ENCODE measurements at regions not wholly inside any gene's neighbourhood (a gene's known extent, or its start where the extent isn't known, plus 50 kb on each side); places are given as distances from the start of the nearest gene placed in this dataset.
"Not testable (repeated sequence)": the region's sequence is repeated elsewhere in the genome, so short reads cannot be mapped to it uniquely, and the experiment has no call there.

GRCh38 chr11:25633230-25633629, 698.7 kb upstream of the ANO3 start:
- no peak overlapping the region for H3K4me3 ChIP-seq (ENCODE audit: low read length)
- no peak for TF ChIP-seq CTCF (conservative IDR thresholded peaks at IDR 0.05; ENCODE audit: low read depth, low read length)
- no peak for DNase-seq (ENCODE audit: low read depth)

- not testable (repeated sequence) for H3K4me3 ChIP-seq (ENCODE audit: low read length); DNase-seq (ENCODE audit: low read depth)
Observed at GRCh38 chr11:25649220-25649619, 682.7 kb upstream of the ANO3 start.

GRCh38 chr11:25650319-25650718, 681.6 kb upstream of the ANO3 start:
- H3K4me3 ChIP-seq (ENCODE audit: low read length), result no peak overlapping the region
- no peak for DNase-seq (ENCODE audit: low read depth)
- TF ChIP-seq CTCF (conservative IDR thresholded peaks at IDR 0.05; ENCODE audit: low read depth, low read length), result no peak

GRCh38 chr11:25655636-25656035, 676.3 kb upstream of the ANO3 start:
- DNase-seq (ENCODE audit: low read depth), result peak; percentile 15
- TF ChIP-seq CTCF (conservative IDR thresholded peaks at IDR 0.05; ENCODE audit: low read depth, low read length), result no peak

GRCh38 chr11:25658916-25659315, 673.0 kb upstream of the ANO3 start:
- no peak for DNase-seq (ENCODE audit: low read depth)
- no peak overlapping the region for H3K4me3 ChIP-seq (ENCODE audit: low read length)
- no peak for TF ChIP-seq CTCF (conservative IDR thresholded peaks at IDR 0.05; ENCODE audit: low read depth, low read length)

More at GRCh38 chr11:25655636-25656035, 676.3 kb upstream of the ANO3 start:
- no peak overlapping the region for H3K4me3 ChIP-seq (ENCODE audit: low read length)

GRCh38 chr11:25659706-25660105, 672.2 kb upstream of the ANO3 start:
- TF ChIP-seq CTCF (conservative IDR thresholded peaks at IDR 0.05; ENCODE audit: low read depth, low read length), result no peak

GRCh38 chr11:25667871-25668270, 664.1 kb upstream of the ANO3 start:
- no peak for DNase-seq (ENCODE audit: low read depth)
- TF ChIP-seq CTCF (conservative IDR thresholded peaks at IDR 0.05; ENCODE audit: low read depth, low read length), result no peak
- no peak overlapping the region for H3K4me3 ChIP-seq (ENCODE audit: low read length)

More at GRCh38 chr11:25659706-25660105, 672.2 kb upstream of the ANO3 start:
- no peak overlapping the region for H3K4me3 ChIP-seq (ENCODE audit: low read length)
- DNase-seq (ENCODE audit: low read depth), result no peak

GRCh38 chr11:25691959-25692358, 640.0 kb upstream of the ANO3 start:
- no peak for TF ChIP-seq CTCF (conservative IDR thresholded peaks at IDR 0.05; ENCODE audit: low read depth, low read length)
- no peak for DNase-seq (ENCODE audit: low read depth)
- H3K4me3 ChIP-seq (ENCODE audit: low read length), result no peak overlapping the region

Measured in retinal pigment epithelial cell (primary cell).